HG02571 (cell line): ENCODE measurements at regions not wholly inside any gene's neighbourhood (a gene's known extent, or its start where the extent isn't known, plus 50 kb on each side); places are given as distances from the start of the nearest gene placed in this dataset.

Source experiments
- ATAC-seq: cut with Tn5 transposase; IDR thresholded peaks from one replicate; pipeline ENCODE4 v1.9.1; 2021; ENCODE audit warnings: mild to moderate bottlenecking, moderate library complexity; ENCODE audit not compliant: unreplicated experiment

- ATAC-seq, result no peak
Measured at GRCh38 chr1:25024615-25025350, 94.7 kb upstream of the RUNX3 start.

GRCh38 chr1:25023826-25024225, 93.8 kb upstream of the RUNX3 start:
- no peak for ATAC-seq

GRCh38 chr1:25023190-25023578, 93.1 kb upstream of the RUNX3 start:
- no peak for ATAC-seq

GRCh38 chr1:25022361-25023189, 92.5 kb upstream of the RUNX3 start:
- ATAC-seq, result peak; percentile 72

- no peak for ATAC-seq
Measured at GRCh38 chr1:25021591-25022215, 91.6 kb upstream of the RUNX3 start.

- ATAC-seq, result no peak
Measured at GRCh38 chr1:25020851-25021590, 90.9 kb upstream of the RUNX3 start.

GRCh38 chr1:25020173-25020845, 90.2 kb upstream of the RUNX3 start:
- ATAC-seq, result no peak

GRCh38 chr1:25019337-25020172, 89.5 kb upstream of the RUNX3 start:
- peak; percentile 39 for ATAC-seq

GRCh38 chr1:25018943-25019336, 88.9 kb upstream of the RUNX3 start:
- no peak for ATAC-seq

GRCh38 chr1:25018110-25018735, 88.1 kb upstream of the RUNX3 start:
- ATAC-seq, result no peak

GRCh38 chr1:25017436-25018109, 87.5 kb upstream of the RUNX3 start:
- no peak for ATAC-seq

- no peak for ATAC-seq
Measured at GRCh38 chr1:25012966-25013962, 83.2 kb upstream of the RUNX3 start.

GRCh38 chr1:25011943-25012638, 82.0 kb upstream of the RUNX3 start:
- no peak for ATAC-seq

GRCh38 chr1:25011275-25011674, 81.2 kb upstream of the RUNX3 start:
- ATAC-seq, result no peak

- no peak for ATAC-seq
Measured at GRCh38 chr1:25009671-25010262, 79.7 kb upstream of the RUNX3 start.

GRCh38 chr1:25008192-25008485, 78.1 kb upstream of the RUNX3 start:
- ATAC-seq, result no peak
